HL-60 (cell line): ENCODE measurements at regions not wholly inside any gene's neighbourhood (a gene's known extent, or its start where the extent isn't known, plus 50 kb on each side); places are given as distances from the start of the nearest gene placed in this dataset.

Experiments
- DNase-seq, 2 experiments: peaks; one replicate each; pipeline ENCODE4 v3.0.0-alpha.2; 2010 to 2020; ENCODE audit warnings: low read depth in 1 of 2, low spot score in 1 of 2
- H3K27ac ChIP-seq: fragments of 250-450 bp; sonication (Bioruptor Pico); replicated peaks from 2 replicates; pipeline ENCODE4 v1.5.1; 2020; ENCODE audit warnings: mild to moderate bottlenecking, moderate library complexity
- H3K27me3 ChIP-seq: fragments of 250-450 bp; sonication (Bioruptor Pico); 2 replicates; pipeline ENCODE4 v1.5.1; 2021; ENCODE audit warnings: mild to moderate bottlenecking, moderate library complexity; ENCODE audit not compliant: insufficient read depth, poor library complexity, severe bottlenecking
- H3K4me3 ChIP-seq: replicated peaks from 2 replicates; pipeline ENCODE4 v1.5.1; 2011; ENCODE audit warnings: mild to moderate bottlenecking, control low read depth, low read length; ENCODE audit not compliant: insufficient read depth
- GABPA ChIP-seq: IDR thresholded peaks from 2 replicates; pipeline ENCODE4 v1.6.1; 2012; ENCODE audit warnings: low read depth
- POLR2AphosphoS5 ChIP-seq: IDR thresholded peaks from 2 replicates; pipeline ENCODE4 v1.6.1; 2012; ENCODE audit warnings: low read depth
- SPI1 ChIP-seq: IDR thresholded peaks from 2 replicates; pipeline ENCODE4 v1.6.1; 2012; ENCODE audit warnings: low read depth, mild to moderate bottlenecking, borderline replicate concordance
- TF ChIP-seq, protein P1 (sequence below): IDR thresholded peaks from 2 replicates; pipeline ENCODE4 v1.6.1; 2012; ENCODE audit warnings: low read depth; ENCODE audit not compliant: insufficient replicate concordance
- TF ChIP-seq, protein P2 (sequence below): IDR thresholded peaks from one replicate; pipeline ENCODE4 v1.5.1; 2011; ENCODE audit warnings: low read length, control low read depth, inconsistent platforms; ENCODE audit not compliant: insufficient read depth

DNA sequence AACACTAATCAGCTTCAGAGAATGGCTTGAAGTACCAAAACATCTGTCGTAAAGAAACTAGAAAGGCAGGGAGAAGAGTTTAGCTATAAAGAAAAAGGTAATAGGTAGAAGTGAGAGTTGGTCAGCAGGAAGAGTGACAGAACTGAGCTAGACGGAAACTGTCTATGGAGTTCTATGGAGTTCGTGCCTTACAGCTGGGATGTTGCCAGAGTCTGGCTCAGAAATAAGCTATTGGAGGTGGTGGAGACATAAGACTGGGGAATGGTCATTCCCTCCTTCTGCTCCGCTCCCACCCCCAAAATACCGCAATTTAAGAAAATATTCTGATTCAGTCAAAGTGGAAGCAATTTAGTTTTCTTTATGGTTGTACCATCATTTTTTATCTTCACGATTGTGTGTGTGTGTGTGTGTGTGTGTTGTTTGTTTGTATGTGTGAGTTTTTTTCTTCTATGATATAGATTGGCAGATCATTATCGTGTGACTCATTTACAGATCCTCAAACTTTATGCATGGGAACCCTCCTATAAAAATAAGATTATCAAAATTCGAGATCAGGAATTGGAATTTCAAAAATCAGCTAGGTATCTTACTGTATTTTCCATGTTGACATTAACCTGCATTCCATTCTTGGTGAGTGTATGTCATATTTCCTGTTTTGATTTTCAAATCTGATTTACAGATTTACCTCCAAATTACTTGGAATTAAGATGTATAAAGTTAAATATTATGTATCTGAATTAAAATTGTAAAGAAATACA, 79.0 kb downstream of the HSPA13 start:
- no peak for DNase-seq
- Histone ChIP-seq H3K27me3 (no peaks in the 10 kb centered on the region), H3K4me3 (no peak overlapping the region), H3K27ac (no peak overlapping the region)
- TF ChIP-seq, protein P1, sequence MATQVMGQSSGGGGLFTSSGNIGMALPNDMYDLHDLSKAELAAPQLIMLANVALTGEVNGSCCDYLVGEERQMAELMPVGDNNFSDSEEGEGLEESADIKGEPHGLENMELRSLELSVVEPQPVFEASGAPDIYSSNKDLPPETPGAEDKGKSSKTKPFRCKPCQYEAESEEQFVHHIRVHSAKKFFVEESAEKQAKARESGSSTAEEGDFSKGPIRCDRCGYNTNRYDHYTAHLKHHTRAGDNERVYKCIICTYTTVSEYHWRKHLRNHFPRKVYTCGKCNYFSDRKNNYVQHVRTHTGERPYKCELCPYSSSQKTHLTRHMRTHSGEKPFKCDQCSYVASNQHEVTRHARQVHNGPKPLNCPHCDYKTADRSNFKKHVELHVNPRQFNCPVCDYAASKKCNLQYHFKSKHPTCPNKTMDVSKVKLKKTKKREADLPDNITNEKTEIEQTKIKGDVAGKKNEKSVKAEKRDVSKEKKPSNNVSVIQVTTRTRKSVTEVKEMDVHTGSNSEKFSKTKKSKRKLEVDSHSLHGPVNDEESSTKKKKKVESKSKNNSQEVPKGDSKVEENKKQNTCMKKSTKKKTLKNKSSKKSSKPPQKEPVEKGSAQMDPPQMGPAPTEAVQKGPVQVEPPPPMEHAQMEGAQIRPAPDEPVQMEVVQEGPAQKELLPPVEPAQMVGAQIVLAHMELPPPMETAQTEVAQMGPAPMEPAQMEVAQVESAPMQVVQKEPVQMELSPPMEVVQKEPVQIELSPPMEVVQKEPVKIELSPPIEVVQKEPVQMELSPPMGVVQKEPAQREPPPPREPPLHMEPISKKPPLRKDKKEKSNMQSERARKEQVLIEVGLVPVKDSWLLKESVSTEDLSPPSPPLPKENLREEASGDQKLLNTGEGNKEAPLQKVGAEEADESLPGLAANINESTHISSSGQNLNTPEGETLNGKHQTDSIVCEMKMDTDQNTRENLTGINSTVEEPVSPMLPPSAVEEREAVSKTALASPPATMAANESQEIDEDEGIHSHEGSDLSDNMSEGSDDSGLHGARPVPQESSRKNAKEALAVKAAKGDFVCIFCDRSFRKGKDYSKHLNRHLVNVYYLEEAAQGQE = no peak

DNA sequence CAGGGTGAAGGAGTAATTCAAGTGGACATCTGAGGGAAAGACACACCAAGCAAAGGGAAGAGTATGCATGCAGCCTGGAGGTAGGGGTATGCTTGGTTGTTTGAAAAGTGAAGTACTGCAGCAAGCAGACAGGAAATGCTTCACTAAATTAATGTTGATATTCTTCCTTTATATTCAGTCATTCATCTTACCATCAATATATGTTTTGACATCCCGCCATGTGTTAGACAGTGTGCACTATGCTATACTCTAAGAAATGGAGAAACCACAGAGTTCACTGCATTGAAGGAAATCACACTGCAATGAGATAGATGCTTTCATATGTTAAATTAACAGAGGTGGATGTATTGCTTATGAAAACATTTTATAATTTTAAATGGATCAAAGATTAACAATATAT, 82.9 kb downstream of the HSPA13 start:
- no peak overlapping the region for H3K4me3 ChIP-seq
- H3K27ac ChIP-seq = no peak overlapping the region
- TF ChIP-seq GABPA (no peak), POLR2AphosphoS5 (no peak), SPI1 (no peak)
- TF ChIP-seq, protein P2, sequence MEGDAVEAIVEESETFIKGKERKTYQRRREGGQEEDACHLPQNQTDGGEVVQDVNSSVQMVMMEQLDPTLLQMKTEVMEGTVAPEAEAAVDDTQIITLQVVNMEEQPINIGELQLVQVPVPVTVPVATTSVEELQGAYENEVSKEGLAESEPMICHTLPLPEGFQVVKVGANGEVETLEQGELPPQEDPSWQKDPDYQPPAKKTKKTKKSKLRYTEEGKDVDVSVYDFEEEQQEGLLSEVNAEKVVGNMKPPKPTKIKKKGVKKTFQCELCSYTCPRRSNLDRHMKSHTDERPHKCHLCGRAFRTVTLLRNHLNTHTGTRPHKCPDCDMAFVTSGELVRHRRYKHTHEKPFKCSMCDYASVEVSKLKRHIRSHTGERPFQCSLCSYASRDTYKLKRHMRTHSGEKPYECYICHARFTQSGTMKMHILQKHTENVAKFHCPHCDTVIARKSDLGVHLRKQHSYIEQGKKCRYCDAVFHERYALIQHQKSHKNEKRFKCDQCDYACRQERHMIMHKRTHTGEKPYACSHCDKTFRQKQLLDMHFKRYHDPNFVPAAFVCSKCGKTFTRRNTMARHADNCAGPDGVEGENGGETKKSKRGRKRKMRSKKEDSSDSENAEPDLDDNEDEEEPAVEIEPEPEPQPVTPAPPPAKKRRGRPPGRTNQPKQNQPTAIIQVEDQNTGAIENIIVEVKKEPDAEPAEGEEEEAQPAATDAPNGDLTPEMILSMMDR = no peak
- no peaks in the 10 kb centered on the region for H3K27me3 ChIP-seq
- no peak for DNase-seq

DNA sequence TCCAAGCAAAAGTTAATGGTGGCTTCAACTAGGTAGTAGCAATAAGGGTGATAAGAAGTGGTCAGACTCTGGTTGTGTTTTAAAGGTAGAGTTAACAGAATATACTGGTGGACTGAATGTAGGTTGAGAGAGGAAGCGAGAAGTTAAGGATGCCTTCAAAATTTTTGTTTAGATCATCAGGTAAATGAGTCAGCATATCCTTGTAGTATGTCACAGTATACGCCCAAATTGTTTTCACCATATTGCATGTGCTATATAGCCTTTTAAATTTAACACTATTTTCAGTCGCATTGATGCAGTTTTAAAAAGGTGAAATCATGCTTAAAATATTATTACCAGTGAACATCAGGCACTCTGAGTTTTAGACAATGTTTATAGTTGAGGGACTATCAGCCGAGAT, 74.6 kb downstream of the RBM11 start:
- TF ChIP-seq POLR2AphosphoS5 = no peak
- TF ChIP-seq, protein P2 = no peak
- TF ChIP-seq, protein P1 = no peak
- TF ChIP-seq SPI1 = no peak
- TF ChIP-seq GABPA = no peak
- no peaks in the 10 kb centered on the region for H3K27me3 ChIP-seq
- H3K4me3 ChIP-seq = no peak overlapping the region
- DNase-seq = no peak
- H3K27ac ChIP-seq = no peak overlapping the region

DNA sequence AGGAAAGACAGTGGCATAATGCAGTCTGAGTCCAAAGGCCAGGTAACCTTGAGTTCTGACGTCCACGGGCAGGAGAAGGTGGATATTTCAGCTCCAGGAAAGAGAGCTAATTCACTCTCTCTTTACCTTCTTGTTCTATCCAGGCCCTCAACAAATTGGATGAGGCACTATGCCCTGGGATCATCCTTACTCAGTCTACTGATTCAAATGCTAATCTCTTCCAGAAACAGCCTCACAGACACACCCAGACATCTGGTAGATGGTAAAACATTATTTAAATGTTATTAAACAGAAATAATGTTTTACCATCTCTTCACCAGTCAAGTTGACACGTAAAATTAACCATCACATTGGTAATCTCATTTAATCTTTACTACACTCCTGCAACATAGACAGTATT, 73.0 kb downstream of the RBM11 start:
- no peak for DNase-seq
- Histone ChIP-seq H3K4me3 (no peak overlapping the region), H3K27me3 (no peaks in the 10 kb centered on the region), H3K27ac (no peak overlapping the region)
- TF ChIP-seq POLR2AphosphoS5 (no peak), GABPA (no peak), SPI1 (no peak)
- TF ChIP-seq, protein P1 = no peak
- TF ChIP-seq, protein P2 = no peak
